Stimulated activated CD8-positive, alpha-beta memory T cell treated with anti-CD3 and anti-CD28 coated beads, Interleukin-7, amount 100 ng/mL, for 1 hour (primary cell): ENCODE measurements at regions not wholly inside any gene's neighbourhood (a gene's known extent, or its start where the extent isn't known, plus 50 kb on each side); places are given as distances from the start of the nearest gene placed in this dataset.
"Not testable (repeated sequence)": the region's sequence is repeated elsewhere in the genome, so short reads cannot be mapped to it uniquely, and the experiment has no call there.

Experiments
- DNase-seq, 2 donors: peaks; one replicate each; pipeline ENCODE4 v3.0.0-alpha.2; 2020; ENCODE audit warnings: low read depth in 2 of 2

GRCh38 chr9:30078195-30078594 is 2306.2 kb upstream of the ACO1 start:
- no peak for DNase-seq

- no peak for DNase-seq
These were observed 2295.0 kb upstream of the ACO1 start for GRCh38 chr9:30089428-30089827.

GRCh38 chr9:30103647-30104394 is 2280.6 kb upstream of the ACO1 start:
- DNase-seq, result no peak

- DNase-seq, result not testable (repeated sequence)
These were observed 2277.3 kb upstream of the ACO1 start for GRCh38 chr9:30107134-30107533.

GRCh38 chr9:30116673-30117217 is 2267.7 kb upstream of the ACO1 start:
- DNase-seq, result no peak

- DNase-seq, result no peak
These were observed 2263.8 kb upstream of the ACO1 start for GRCh38 chr9:30120666-30121065.

- no peak for DNase-seq
These were observed 2262.8 kb upstream of the ACO1 start for GRCh38 chr9:30121611-30122010.

GRCh38 chr9:30125881-30126280 is 2258.6 kb upstream of the ACO1 start:
- no peak for DNase-seq

GRCh38 chr9:30127371-30127770 is 2257.1 kb upstream of the ACO1 start:
- DNase-seq, result no peak

GRCh38 chr9:30140407-30140806 is 2244.0 kb upstream of the ACO1 start:
- no peak for DNase-seq

GRCh38 chr9:30160570-30160969 is 2223.9 kb upstream of the ACO1 start:
- no peak for DNase-seq

GRCh38 chr9:30172206-30172605 is 2212.2 kb upstream of the ACO1 start:
- no peak for DNase-seq

- no peak for DNase-seq
These were observed 2205.8 kb upstream of the ACO1 start for GRCh38 chr9:30178610-30179009.

GRCh38 chr9:30193421-30193820 is 2191.0 kb upstream of the ACO1 start:
- no peak for DNase-seq

- no peak for DNase-seq
These were observed 2187.5 kb upstream of the ACO1 start for GRCh38 chr9:30196941-30197340.

- DNase-seq, result no peak
These were observed 2187.0 kb upstream of the ACO1 start for GRCh38 chr9:30197453-30197852.

GRCh38 chr9:30197954-30198353 is 2186.5 kb upstream of the ACO1 start:
- DNase-seq, result no peak

GRCh38 chr9:30198463-30199309 is 2185.8 kb upstream of the ACO1 start:
- DNase-seq, result no peak

- DNase-seq, result no peak
These were observed 2183.4 kb upstream of the ACO1 start for GRCh38 chr9:30201024-30201423.

- DNase-seq, result no peak
These were observed 2149.4 kb upstream of the ACO1 start for GRCh38 chr9:30235068-30235467.

GRCh38 chr9:30235564-30235963 is 2148.9 kb upstream of the ACO1 start:
- DNase-seq, result no peak

GRCh38 chr9:30239878-30240277 is 2144.6 kb upstream of the ACO1 start:
- DNase-seq, result no peak

- no peak for DNase-seq
These were observed 2141.0 kb upstream of the ACO1 start for GRCh38 chr9:30243467-30243866.
